ENCODE measurements at regions not wholly inside any gene's neighbourhood (a gene's known extent, or its start where the extent isn't known, plus 50 kb on each side); places are given as distances from the start of the nearest gene placed in this dataset.

- TF ChIP-seq CTCF (IDR thresholded peaks at IDR 0.05) (no peak), POLR2AphosphoS5 (IDR thresholded peaks at IDR 0.05; ENCODE audit: low read depth, low read length) (no peak)
Observed at GRCh38 chr9:16115994-16116393, 563.2 kb downstream of the CCDC171 start.
